ENCODE measurements at regions not wholly inside any gene's neighbourhood (a gene's known extent, or its start where the extent isn't known, plus 50 kb on each side); places are given as distances from the start of the nearest gene placed in this dataset.

GRCh38 chr13:70357031-70357430 lies 248.8 kb upstream of the KLHL1 start:
- no peak for DNase-seq

GRCh38 chr13:70353096-70353495 lies 244.8 kb upstream of the KLHL1 start:
- no peak for DNase-seq

- DNase-seq, result no peak
These were observed 239.8 kb upstream of the KLHL1 start for GRCh38 chr13:70347947-70348620.

- DNase-seq, result no peak
These were observed 231.5 kb upstream of the KLHL1 start for GRCh38 chr13:70339738-70340137.

- DNase-seq, result no peak
These were observed 230.4 kb upstream of the KLHL1 start for GRCh38 chr13:70338609-70339008.

- no peak for DNase-seq
These were observed 228.6 kb upstream of the KLHL1 start for GRCh38 chr13:70336866-70337265.

GRCh38 chr13:70333752-70334151 lies 225.5 kb upstream of the KLHL1 start:
- no peak for DNase-seq

GRCh38 chr13:70330697-70331361 lies 222.6 kb upstream of the KLHL1 start:
- no peak for DNase-seq

GRCh38 chr13:70324519-70324918 lies 216.3 kb upstream of the KLHL1 start:
- DNase-seq, result no peak

- DNase-seq, result no peak
These were observed 202.9 kb upstream of the KLHL1 start for GRCh38 chr13:70311191-70311590.

- DNase-seq, result no peak
These were observed 202.3 kb upstream of the KLHL1 start for GRCh38 chr13:70310396-70311119.

- DNase-seq, result no peak
These were observed 189.0 kb upstream of the KLHL1 start for GRCh38 chr13:70297189-70297616.

- DNase-seq, result no peak
These were observed 176.1 kb upstream of the KLHL1 start for GRCh38 chr13:70284371-70284770.

GRCh38 chr13:70275841-70276240 lies 167.6 kb upstream of the KLHL1 start:
- no peak for DNase-seq

GRCh38 chr13:70255406-70255991 lies 147.2 kb upstream of the KLHL1 start:
- DNase-seq, result no peak

- DNase-seq, result no peak
These were observed 145.6 kb upstream of the KLHL1 start for GRCh38 chr13:70253834-70254233.

GRCh38 chr13:70253411-70253810 lies 145.2 kb upstream of the KLHL1 start:
- DNase-seq, result no peak

GRCh38 chr13:70249332-70250064 lies 141.2 kb upstream of the KLHL1 start:
- DNase-seq, result no peak

- no peak for DNase-seq
These were observed 128.9 kb upstream of the KLHL1 start for GRCh38 chr13:70237131-70237530.

GRCh38 chr13:70235565-70235964 lies 127.3 kb upstream of the KLHL1 start:
- no peak for DNase-seq

GRCh38 chr13:70223911-70224310 lies 115.7 kb upstream of the KLHL1 start:
- DNase-seq, result no peak

GRCh38 chr13:70222926-70223325 lies 114.7 kb upstream of the KLHL1 start:
- no peak for DNase-seq

GRCh38 chr13:70218618-70219017 lies 110.4 kb upstream of the KLHL1 start:
- DNase-seq, result no peak

All from activated CD8-positive, alpha-beta memory T cell treated with anti-CD3 and anti-CD28 coated beads for 24 hours (primary cell).